KMS-11 (cell line): ENCODE measurements at regions not wholly inside any gene's neighbourhood (a gene's known extent, or its start where the extent isn't known, plus 50 kb on each side); places are given as distances from the start of the nearest gene placed in this dataset.
"Not testable (repeated sequence)": the region's sequence is repeated elsewhere in the genome, so short reads cannot be mapped to it uniquely, and the experiment has no call there.

Experiments used
- H2AFZ ChIP-seq: fragments of 200-600 bp; sonication (generic); 2 replicates; pipeline ENCODE4 v1.6.1; 2016; ENCODE audit warnings: antibody characterized with exemption, mixed run types, low read depth
- H3K27ac ChIP-seq: fragments of 200-600 bp; sonication (generic); 2 replicates; pipeline ENCODE4 v1.6.1; 2016; ENCODE audit warnings: mild to moderate bottlenecking, mixed run types
- H3K27me3 ChIP-seq: fragments of 200-600 bp; sonication (generic); 2 replicates; pipeline ENCODE4 v1.6.1; 2017; ENCODE audit warnings: mild to moderate bottlenecking, low read depth, mixed run types, moderate library complexity; ENCODE audit not compliant: insufficient read depth
- H3K36me3 ChIP-seq: fragments of 200-600 bp; sonication (generic); 2 replicates; pipeline ENCODE4 v1.6.1; 2017; ENCODE audit warnings: mild to moderate bottlenecking, mixed run types; ENCODE audit not compliant: insufficient read depth
- H3K4me1 ChIP-seq: fragments of 200-600 bp; sonication (generic); 2 replicates; pipeline ENCODE4 v1.6.1; 2016; ENCODE audit warnings: mild to moderate bottlenecking, low read depth, mixed run types; ENCODE audit not compliant: poor library complexity, severe bottlenecking
- H3K4me2 ChIP-seq: fragments of 200-600 bp; sonication (generic); 2 replicates; pipeline ENCODE4 v1.7.0; 2016; ENCODE audit warnings: mild to moderate bottlenecking, mixed run types
- H3K4me3 ChIP-seq: fragments of 200-600 bp; sonication (generic); IDR thresholded peaks from 2 replicates; pipeline ENCODE4 v1.6.1; 2017; ENCODE audit warnings: low read depth, low read length, mixed read lengths; ENCODE audit not compliant: insufficient read depth
- H3K79me2 ChIP-seq: fragments of 200-600 bp; sonication (generic); 2 replicates; pipeline ENCODE4 v1.6.1; 2016; ENCODE audit warnings: low read depth, mixed run types; ENCODE audit not compliant: insufficient read depth
- H3K9ac ChIP-seq: fragments of 200-600 bp; sonication (generic); 2 replicates; pipeline ENCODE4 v1.6.1; 2016; ENCODE audit warnings: mild to moderate bottlenecking, mixed run types
- H4K20me1 ChIP-seq: fragments of 200-600 bp; sonication (generic); 2 replicates; pipeline ENCODE4 v1.6.1; 2016; ENCODE audit warnings: mild to moderate bottlenecking, mixed run types; ENCODE audit not compliant: insufficient read depth
- TF ChIP-seq, protein P1 (sequence below): fragments of 200-600 bp; sonication (generic); conservative IDR thresholded peaks from 2 replicates; pipeline ENCODE4 v1.6.1; 2017; ENCODE audit warnings: low read depth, mild to moderate bottlenecking, antibody characterized with exemption, low read length, moderate library complexity, mixed read lengths

DNA sequence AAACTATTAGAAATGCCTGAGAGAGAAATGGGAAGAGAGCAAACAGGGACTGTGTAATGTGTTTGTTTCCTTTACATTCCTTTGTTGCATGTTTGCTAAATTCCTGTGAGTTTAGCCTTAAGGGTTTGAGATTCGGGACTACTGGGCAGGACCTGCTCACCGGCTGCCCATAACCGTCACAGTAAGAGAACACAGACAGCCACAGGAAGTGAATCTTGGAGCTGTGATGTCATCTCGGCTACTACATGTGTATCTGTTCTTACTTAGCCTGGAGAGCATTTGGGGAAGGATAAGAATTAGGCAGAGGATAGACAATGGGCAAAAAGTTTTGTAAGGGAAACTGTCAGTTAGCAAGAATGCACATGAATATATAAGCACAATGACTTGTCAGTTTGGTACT, 485.1 kb upstream of the KLF6 start:
- Histone ChIP-seq H3K27ac (no peak overlapping the region), H2AFZ (no peak overlapping the region), H3K27me3 (no peaks in the 10 kb centered on the region), H3K79me2 (no peaks in the 10 kb centered on the region), H3K9ac (no peak overlapping the region), H3K36me3 (no peaks in the 10 kb centered on the region), H4K20me1 (no peaks in the 10 kb centered on the region), H3K4me3 (no peak overlapping the region), H3K4me2 (no peak overlapping the region), H3K4me1 (no peaks in the 10 kb centered on the region)
- TF ChIP-seq, protein P1, sequence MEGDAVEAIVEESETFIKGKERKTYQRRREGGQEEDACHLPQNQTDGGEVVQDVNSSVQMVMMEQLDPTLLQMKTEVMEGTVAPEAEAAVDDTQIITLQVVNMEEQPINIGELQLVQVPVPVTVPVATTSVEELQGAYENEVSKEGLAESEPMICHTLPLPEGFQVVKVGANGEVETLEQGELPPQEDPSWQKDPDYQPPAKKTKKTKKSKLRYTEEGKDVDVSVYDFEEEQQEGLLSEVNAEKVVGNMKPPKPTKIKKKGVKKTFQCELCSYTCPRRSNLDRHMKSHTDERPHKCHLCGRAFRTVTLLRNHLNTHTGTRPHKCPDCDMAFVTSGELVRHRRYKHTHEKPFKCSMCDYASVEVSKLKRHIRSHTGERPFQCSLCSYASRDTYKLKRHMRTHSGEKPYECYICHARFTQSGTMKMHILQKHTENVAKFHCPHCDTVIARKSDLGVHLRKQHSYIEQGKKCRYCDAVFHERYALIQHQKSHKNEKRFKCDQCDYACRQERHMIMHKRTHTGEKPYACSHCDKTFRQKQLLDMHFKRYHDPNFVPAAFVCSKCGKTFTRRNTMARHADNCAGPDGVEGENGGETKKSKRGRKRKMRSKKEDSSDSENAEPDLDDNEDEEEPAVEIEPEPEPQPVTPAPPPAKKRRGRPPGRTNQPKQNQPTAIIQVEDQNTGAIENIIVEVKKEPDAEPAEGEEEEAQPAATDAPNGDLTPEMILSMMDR = no peak

DNA sequence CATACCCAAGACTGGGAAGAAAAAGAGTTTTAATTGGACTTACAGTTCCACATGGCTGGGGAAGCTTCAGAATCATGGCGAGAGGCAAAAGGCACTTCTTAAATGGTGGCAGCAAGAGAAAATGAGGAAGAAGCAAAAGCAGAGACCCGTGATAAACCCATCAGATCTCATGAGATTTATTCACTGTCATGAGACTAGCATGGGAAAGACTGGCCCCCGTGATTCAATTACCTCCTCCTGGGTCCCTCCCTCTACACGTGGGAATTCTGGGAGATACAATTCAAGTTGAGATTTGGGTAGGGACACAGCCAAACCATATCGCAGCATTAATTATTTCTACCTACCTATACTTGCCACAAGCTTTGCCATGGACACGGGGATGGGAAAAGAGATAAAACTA, 483.5 kb upstream of the KLF6 start:
- not testable (repeated sequence) for H2AFZ ChIP-seq, H3K79me2 ChIP-seq, H3K27me3 ChIP-seq, H3K4me3 ChIP-seq, H3K9ac ChIP-seq, H3K27ac ChIP-seq, H3K4me1 ChIP-seq, H3K36me3 ChIP-seq, H4K20me1 ChIP-seq, H3K4me2 ChIP-seq

DNA sequence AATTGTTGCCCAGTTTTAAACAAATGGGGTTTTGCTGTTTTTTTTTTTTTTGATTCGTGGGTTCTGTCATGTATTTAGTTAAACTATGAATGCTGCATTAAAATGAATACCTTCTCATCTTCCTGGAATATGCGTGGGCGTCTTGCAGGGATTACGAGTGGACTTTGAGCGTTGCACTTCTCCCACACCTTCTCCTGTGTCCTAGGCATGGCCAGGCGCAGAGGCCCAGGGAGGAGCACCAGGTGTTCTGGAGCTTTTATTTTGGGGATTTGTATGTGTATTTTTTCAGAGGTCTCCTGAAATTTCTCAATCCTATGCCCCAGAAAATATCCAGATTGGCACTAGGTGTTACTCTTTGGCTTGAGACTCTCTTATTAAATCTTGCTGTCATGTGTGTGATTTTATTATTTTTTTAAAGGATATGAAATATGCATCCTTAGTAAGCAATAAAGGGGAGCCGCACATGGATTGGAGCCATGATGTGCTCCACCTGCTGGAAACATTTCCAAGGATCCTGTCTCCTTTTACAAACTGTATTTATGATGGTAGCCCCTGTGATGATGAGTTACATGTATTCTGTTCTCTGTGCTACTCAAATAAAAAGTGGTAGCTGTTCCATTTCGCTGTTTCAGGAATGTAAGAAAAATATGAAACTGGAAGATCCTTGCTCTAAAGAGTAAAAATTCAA, 482.2 kb upstream of the KLF6 start:
- Histone ChIP-seq H3K79me2 (no peaks in the 10 kb centered on the region), H3K27ac (no peak overlapping the region), H3K27me3 (no peaks in the 10 kb centered on the region), H3K9ac (no peak overlapping the region), H4K20me1 (no peaks in the 10 kb centered on the region), H3K36me3 (no peaks in the 10 kb centered on the region), H3K4me3 (no peak overlapping the region), H3K4me1 (no peaks in the 10 kb centered on the region), H2AFZ (no peak overlapping the region), H3K4me2 (no peak overlapping the region)
- TF ChIP-seq, protein P1 = no peak

DNA sequence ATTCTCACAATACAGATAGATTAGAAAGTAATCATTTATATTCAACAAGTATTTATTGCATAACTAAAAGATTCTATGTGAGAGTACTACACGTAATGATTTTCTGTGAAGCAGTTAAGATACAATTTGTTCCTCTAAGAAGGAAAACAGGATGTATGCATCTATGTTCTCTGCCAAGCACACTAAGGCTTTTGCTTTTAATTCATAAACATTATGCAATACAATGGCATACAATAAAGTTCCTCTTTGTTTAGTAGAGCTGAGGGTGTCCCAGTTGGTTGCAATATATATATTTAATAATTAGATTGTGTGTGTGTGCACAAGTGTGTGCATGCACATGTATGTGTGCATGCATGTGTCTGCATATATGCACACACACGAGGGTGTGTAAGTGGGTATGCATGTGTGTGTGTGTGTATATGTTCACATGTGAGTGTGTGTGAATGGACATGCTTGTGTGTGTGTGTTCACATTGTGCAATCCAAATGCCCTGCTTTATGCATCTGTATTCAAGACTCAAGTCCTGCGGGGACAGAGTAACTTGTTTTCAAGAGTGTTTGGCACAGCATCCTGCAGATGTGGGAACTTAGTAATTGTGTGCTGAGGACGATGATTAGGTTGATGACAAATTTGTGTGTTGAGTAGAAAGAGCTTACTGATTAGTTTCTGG, 481.5 kb upstream of the KLF6 start:
- Histone ChIP-seq H3K4me2 (no peak overlapping the region), H4K20me1 (no peaks in the 10 kb centered on the region), H3K9ac (no peak overlapping the region), H3K79me2 (no peaks in the 10 kb centered on the region), H3K27ac (no peak overlapping the region), H3K27me3 (no peaks in the 10 kb centered on the region), H3K4me1 (no peaks in the 10 kb centered on the region), H3K4me3 (no peak overlapping the region), H3K36me3 (no peaks in the 10 kb centered on the region), H2AFZ (no peak overlapping the region)
- TF ChIP-seq, protein P1 = no peak

DNA sequence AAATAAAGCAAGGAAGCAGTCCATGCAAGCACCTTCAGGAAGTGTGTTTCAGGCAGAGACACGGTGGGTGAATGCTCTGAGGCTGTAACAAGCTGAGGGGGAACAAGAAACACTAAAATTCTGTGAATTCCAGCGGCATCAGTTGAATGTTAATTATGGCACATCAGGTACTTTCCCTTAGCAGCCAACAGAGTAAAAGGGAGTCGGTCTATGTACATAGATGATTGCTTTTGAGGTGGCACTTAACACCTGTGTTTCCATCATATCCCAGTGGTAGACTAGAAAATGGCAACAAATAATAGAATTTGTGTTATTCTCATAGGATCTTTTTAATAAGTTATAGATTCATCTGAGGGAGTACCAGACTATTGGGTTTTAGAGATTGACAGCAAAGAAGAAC, 481.0 kb upstream of the KLF6 start:
- H3K36me3 ChIP-seq = no peaks in the 10 kb centered on the region
- no peak overlapping the region for H3K4me3 ChIP-seq
- no peak overlapping the region for H2AFZ ChIP-seq
- TF ChIP-seq, protein P1 = no peak
- H3K4me2 ChIP-seq = no peak overlapping the region
- no peak overlapping the region for H3K9ac ChIP-seq
- no peak overlapping the region for H3K27ac ChIP-seq
- H3K4me1 ChIP-seq = no peaks in the 10 kb centered on the region
- H3K79me2 ChIP-seq = no peaks in the 10 kb centered on the region
- H3K27me3 ChIP-seq = no peaks in the 10 kb centered on the region
- no peaks in the 10 kb centered on the region for H4K20me1 ChIP-seq
